UCSD-AML1 (cell line): ENCODE measurements at regions not wholly inside any gene's neighbourhood (a gene's known extent, or its start where the extent isn't known, plus 50 kb on each side); places are given as distances from the start of the nearest gene placed in this dataset.
A peak's percentile ranks its signal among the peaks of the same experiment; 100 is the strongest.

Experiments used
- DNase-seq: peaks from one replicate; lab custom pipeline; 2025; ENCODE audit not compliant: unreplicated experiment; lab: John Stamatoyannopoulos, UW

- no peak for DNase-seq
These were observed 222.5 kb downstream of the MRPL39 start for GRCh38 chr21:25384782-25385181.

- no peak for DNase-seq
These were observed 223.7 kb downstream of the MRPL39 start for GRCh38 chr21:25383545-25383944.

- no peak for DNase-seq
These were observed 225.3 kb downstream of the MRPL39 start for GRCh38 chr21:25381936-25382452.

GRCh38 chr21:25375675-25376074, 231.6 kb downstream of the MRPL39 start:
- DNase-seq: no peak

GRCh38 chr21:25373126-25374082, 233.9 kb downstream of the MRPL39 start:
- no peak for DNase-seq

- DNase-seq: no peak
These were observed 235.3 kb downstream of the MRPL39 start for GRCh38 chr21:25371841-25372425.

GRCh38 chr21:25370311-25370744, 237.0 kb downstream of the MRPL39 start:
- no peak for DNase-seq

- DNase-seq: no peak
These were observed 237.6 kb downstream of the MRPL39 start for GRCh38 chr21:25369524-25370300.

GRCh38 chr21:25368531-25368930, 238.8 kb downstream of the MRPL39 start:
- no peak for DNase-seq

GRCh38 chr21:25366116-25366515, 241.2 kb downstream of the MRPL39 start:
- DNase-seq: no peak

- DNase-seq: no peak
These were observed 244.7 kb downstream of the MRPL39 start for GRCh38 chr21:25362375-25363267.

- DNase-seq: no peak
These were observed 245.5 kb downstream of the MRPL39 start for GRCh38 chr21:25361765-25362164.

- DNase-seq: no peak
These were observed 246.2 kb downstream of the MRPL39 start for GRCh38 chr21:25361097-25361496.

GRCh38 chr21:25360593-25360992, 246.7 kb downstream of the MRPL39 start:
- no peak for DNase-seq

GRCh38 chr21:25359724-25360123, 247.6 kb downstream of the MRPL39 start:
- no peak for DNase-seq

- peak; percentile 18 for DNase-seq
These were observed 257.2 kb downstream of the MRPL39 start for GRCh38 chr21:25350056-25350455.

- no peak for DNase-seq
These were observed 263.3 kb downstream of the MRPL39 start for GRCh38 chr21:25343774-25344545.

GRCh38 chr21:25342816-25343215, 264.5 kb downstream of the MRPL39 start:
- DNase-seq: no peak

- DNase-seq: no peak
These were observed 265.3 kb downstream of the MRPL39 start for GRCh38 chr21:25341981-25342380.

GRCh38 chr21:25338415-25338814, 268.9 kb downstream of the MRPL39 start:
- no peak for DNase-seq
